ENCODE measurements at regions not wholly inside any gene's neighbourhood (a gene's known extent, or its start where the extent isn't known, plus 50 kb on each side); places are given as distances from the start of the nearest gene placed in this dataset.

- Mint-ChIP-seq H3K4me3 (no peak overlapping the region), H3K27me3 (no peaks in the 10 kb centered on the region), H3K27ac (no peak overlapping the region), H3K4me1 (ENCODE audit: low read depth) (no peaks in the 10 kb centered on the region), H3K9me3 (no peaks in the 10 kb centered on the region), H3K36me3 (ENCODE audit: low read depth) (no peaks in the 10 kb centered on the region)
- intact Hi-C loops (cut with micrococcal nuclease), result no loop called here
These were observed 344.9 kb upstream of the B3GAT1 start for GRCh38 chr11:134756811-134757540.

GRCh38 chr11:134755535-134755934 lies 343.5 kb upstream of the B3GAT1 start:
- Mint-ChIP-seq H3K36me3 (ENCODE audit: low read depth) (no peaks in the 10 kb centered on the region), H3K27ac (no peak overlapping the region), H3K9me3 (no peaks in the 10 kb centered on the region), H3K4me1 (ENCODE audit: low read depth) (no peaks in the 10 kb centered on the region), H3K4me3 (no peak overlapping the region), H3K27me3 (no peaks in the 10 kb centered on the region)
- intact Hi-C loops (cut with micrococcal nuclease), result no loop called here

- H3K27me3 Mint-ChIP-seq, result no peaks in the 10 kb centered on the region
- no peaks in the 10 kb centered on the region for H3K36me3 Mint-ChIP-seq (ENCODE audit: low read depth)
- no peak overlapping the region for H3K4me3 Mint-ChIP-seq
- no peaks in the 10 kb centered on the region for H3K9me3 Mint-ChIP-seq
- H3K4me1 Mint-ChIP-seq (ENCODE audit: low read depth), result no peaks in the 10 kb centered on the region
- intact Hi-C loops (cut with micrococcal nuclease), result no loop called here
- no peak overlapping the region for H3K27ac Mint-ChIP-seq
These were observed 342.6 kb upstream of the B3GAT1 start for GRCh38 chr11:134754521-134755198.

GRCh38 chr11:134753771-134754520 lies 341.9 kb upstream of the B3GAT1 start:
- Mint-ChIP-seq H3K27me3 (no peaks in the 10 kb centered on the region), H3K9me3 (peaks cover 5% of the 10 kb centered on the region), H3K4me3 (no peak overlapping the region), H3K4me1 (ENCODE audit: low read depth) (no peaks in the 10 kb centered on the region), H3K36me3 (ENCODE audit: low read depth) (no peaks in the 10 kb centered on the region), H3K27ac (no peak overlapping the region)
- intact Hi-C loops (cut with micrococcal nuclease), result no loop called here

- peaks cover 13% of the 10 kb centered on the region for H3K9me3 Mint-ChIP-seq
- intact Hi-C loops (cut with micrococcal nuclease), result no loop called here
These were observed 341.1 kb upstream of the B3GAT1 start for GRCh38 chr11:134752964-134753770.

GRCh38 chr11:134752526-134752925 lies 340.5 kb upstream of the B3GAT1 start:
- Mint-ChIP-seq H3K4me3 (no peak overlapping the region), H3K27me3 (no peaks in the 10 kb centered on the region)

More at GRCh38 chr11:134752964-134753770, 341.1 kb upstream of the B3GAT1 start:
- H3K4me3 Mint-ChIP-seq, result no peak overlapping the region
- H3K27ac Mint-ChIP-seq, result no peak overlapping the region
- H3K36me3 Mint-ChIP-seq (ENCODE audit: low read depth), result no peaks in the 10 kb centered on the region
- H3K27me3 Mint-ChIP-seq, result no peaks in the 10 kb centered on the region
- H3K4me1 Mint-ChIP-seq (ENCODE audit: low read depth), result no peaks in the 10 kb centered on the region

GRCh38 chr11:134751766-134752165 lies 339.7 kb upstream of the B3GAT1 start:
- no peak overlapping the region for H3K4me3 Mint-ChIP-seq
- intact Hi-C loops (cut with micrococcal nuclease), result no loop called here
- peaks cover 14% of the 10 kb centered on the region for H3K9me3 Mint-ChIP-seq
- H3K36me3 Mint-ChIP-seq (ENCODE audit: low read depth), result no peaks in the 10 kb centered on the region
- H3K4me1 Mint-ChIP-seq (ENCODE audit: low read depth), result no peaks in the 10 kb centered on the region
- H3K27me3 Mint-ChIP-seq, result no peaks in the 10 kb centered on the region
- H3K27ac Mint-ChIP-seq, result no peak overlapping the region

More at GRCh38 chr11:134752526-134752925, 340.5 kb upstream of the B3GAT1 start:
- Mint-ChIP-seq H3K27ac (no peak overlapping the region), H3K9me3 (peaks cover 14% of the 10 kb centered on the region), H3K4me1 (ENCODE audit: low read depth) (no peaks in the 10 kb centered on the region), H3K36me3 (ENCODE audit: low read depth) (no peaks in the 10 kb centered on the region)
- intact Hi-C loops (cut with micrococcal nuclease), result no loop called here

- H3K36me3 Mint-ChIP-seq (ENCODE audit: low read depth), result no peaks in the 10 kb centered on the region
- intact Hi-C loops (cut with micrococcal nuclease), result no loop called here
- no peaks in the 10 kb centered on the region for H3K4me1 Mint-ChIP-seq (ENCODE audit: low read depth)
- no peaks in the 10 kb centered on the region for H3K27me3 Mint-ChIP-seq
- peaks cover 14% of the 10 kb centered on the region for H3K9me3 Mint-ChIP-seq
- H3K4me3 Mint-ChIP-seq, result no peak overlapping the region
- no peak overlapping the region for H3K27ac Mint-ChIP-seq
These were observed 339.1 kb upstream of the B3GAT1 start for GRCh38 chr11:134751031-134751585.

- peaks cover 14% of the 10 kb centered on the region for H3K9me3 Mint-ChIP-seq
- no peak overlapping the region for H3K27ac Mint-ChIP-seq
- H3K36me3 Mint-ChIP-seq (ENCODE audit: low read depth), result no peaks in the 10 kb centered on the region
- no peaks in the 10 kb centered on the region for H3K4me1 Mint-ChIP-seq (ENCODE audit: low read depth)
- no peak overlapping the region for H3K4me3 Mint-ChIP-seq
- intact Hi-C loops (cut with micrococcal nuclease), result no loop called here
- H3K27me3 Mint-ChIP-seq, result no peaks in the 10 kb centered on the region
These were observed 338.6 kb upstream of the B3GAT1 start for GRCh38 chr11:134750619-134751018.

- intact Hi-C loops (cut with micrococcal nuclease), result no loop called here
- peaks cover 14% of the 10 kb centered on the region for H3K9me3 Mint-ChIP-seq
- H3K27ac Mint-ChIP-seq, result no peak overlapping the region
- no peaks in the 10 kb centered on the region for H3K4me1 Mint-ChIP-seq (ENCODE audit: low read depth)
- no peaks in the 10 kb centered on the region for H3K36me3 Mint-ChIP-seq (ENCODE audit: low read depth)
- H3K4me3 Mint-ChIP-seq, result no peak overlapping the region
- no peaks in the 10 kb centered on the region for H3K27me3 Mint-ChIP-seq
These were observed 337.2 kb upstream of the B3GAT1 start for GRCh38 chr11:134749040-134749839.

GRCh38 chr11:134746609-134747008 lies 334.6 kb upstream of the B3GAT1 start:
- Mint-ChIP-seq H3K4me1 (ENCODE audit: low read depth) (no peaks in the 10 kb centered on the region), H3K36me3 (ENCODE audit: low read depth) (no peaks in the 10 kb centered on the region), H3K27ac (no peak overlapping the region), H3K27me3 (no peaks in the 10 kb centered on the region), H3K9me3 (peaks cover 14% of the 10 kb centered on the region), H3K4me3 (no peak overlapping the region)
- intact Hi-C loops (cut with micrococcal nuclease), result no loop called here

GRCh38 chr11:134745456-134745855 lies 333.4 kb upstream of the B3GAT1 start:
- peaks cover 14% of the 10 kb centered on the region for H3K9me3 Mint-ChIP-seq
- no peaks in the 10 kb centered on the region for H3K36me3 Mint-ChIP-seq (ENCODE audit: low read depth)
- H3K27ac Mint-ChIP-seq, result no peak overlapping the region
- intact Hi-C loops (cut with micrococcal nuclease), result no loop called here
- H3K4me3 Mint-ChIP-seq, result no peak overlapping the region
- no peaks in the 10 kb centered on the region for H3K27me3 Mint-ChIP-seq
- H3K4me1 Mint-ChIP-seq (ENCODE audit: low read depth), result no peaks in the 10 kb centered on the region

- Mint-ChIP-seq H3K4me1 (ENCODE audit: low read depth) (no peaks in the 10 kb centered on the region), H3K27ac (no peak overlapping the region), H3K27me3 (no peaks in the 10 kb centered on the region), H3K36me3 (ENCODE audit: low read depth) (no peaks in the 10 kb centered on the region), H3K4me3 (no peak overlapping the region), H3K9me3 (peaks cover 7% of the 10 kb centered on the region)
- intact Hi-C loops (cut with micrococcal nuclease), result no loop called here
These were observed 331.8 kb upstream of the B3GAT1 start for GRCh38 chr11:134743820-134744195.

Data from dendritic cell treated with granulocyte-macrophage colony-stimulating factor and Interleukin-4, amounts not matched to agents 40 ng/mL and 50 ng/mL, for 4 days (primary cell).